ENCODE measurements at regions not wholly inside any gene's neighbourhood (a gene's known extent, or its start where the extent isn't known, plus 50 kb on each side); places are given as distances from the start of the nearest gene placed in this dataset.

DNA sequence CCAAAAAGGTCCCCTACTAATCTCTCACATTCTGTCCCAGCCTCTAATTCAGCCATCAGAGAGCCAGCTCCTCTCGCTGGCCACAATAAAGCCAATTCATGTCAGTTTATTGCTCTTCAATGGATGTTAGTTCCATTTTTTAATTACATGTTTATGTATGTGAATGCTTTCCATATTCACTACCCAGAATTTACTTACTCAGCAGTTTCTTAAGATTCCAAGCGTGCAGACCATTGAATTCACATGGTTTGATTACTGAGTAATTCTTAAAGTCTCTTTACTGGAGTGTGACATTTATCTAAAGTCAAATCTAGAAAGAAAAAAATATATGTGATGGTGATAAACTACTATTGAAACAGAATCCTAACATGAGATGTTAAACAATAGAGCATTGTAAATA lies 102.2 kb downstream of the LLPH start:
- H3K4me2 ChIP-seq (ENCODE audit: insufficient read depth, low read length): no peak overlapping the region
- H3K9me3 ChIP-seq (ENCODE audit: low read depth, low read length): no peaks in the 10 kb centered on the region
- no peaks in the 10 kb centered on the region for H3K27me3 ChIP-seq (ENCODE audit: insufficient read depth, low read length)
- no peak overlapping the region for H3K27ac ChIP-seq (ENCODE audit: low read depth, low read length)
- H3K4me1 ChIP-seq (ENCODE audit: insufficient read depth, low read length): no peaks in the 10 kb centered on the region
- no peaks in the 10 kb centered on the region for H3K79me2 ChIP-seq (ENCODE audit: insufficient read depth, low read length)
- TF ChIP-seq, protein P1, sequence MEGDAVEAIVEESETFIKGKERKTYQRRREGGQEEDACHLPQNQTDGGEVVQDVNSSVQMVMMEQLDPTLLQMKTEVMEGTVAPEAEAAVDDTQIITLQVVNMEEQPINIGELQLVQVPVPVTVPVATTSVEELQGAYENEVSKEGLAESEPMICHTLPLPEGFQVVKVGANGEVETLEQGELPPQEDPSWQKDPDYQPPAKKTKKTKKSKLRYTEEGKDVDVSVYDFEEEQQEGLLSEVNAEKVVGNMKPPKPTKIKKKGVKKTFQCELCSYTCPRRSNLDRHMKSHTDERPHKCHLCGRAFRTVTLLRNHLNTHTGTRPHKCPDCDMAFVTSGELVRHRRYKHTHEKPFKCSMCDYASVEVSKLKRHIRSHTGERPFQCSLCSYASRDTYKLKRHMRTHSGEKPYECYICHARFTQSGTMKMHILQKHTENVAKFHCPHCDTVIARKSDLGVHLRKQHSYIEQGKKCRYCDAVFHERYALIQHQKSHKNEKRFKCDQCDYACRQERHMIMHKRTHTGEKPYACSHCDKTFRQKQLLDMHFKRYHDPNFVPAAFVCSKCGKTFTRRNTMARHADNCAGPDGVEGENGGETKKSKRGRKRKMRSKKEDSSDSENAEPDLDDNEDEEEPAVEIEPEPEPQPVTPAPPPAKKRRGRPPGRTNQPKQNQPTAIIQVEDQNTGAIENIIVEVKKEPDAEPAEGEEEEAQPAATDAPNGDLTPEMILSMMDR (IDR thresholded peaks at IDR 0.05; ENCODE audit: extremely low read depth, low read depth, low read length): no peak
- no peaks in the 10 kb centered on the region for H4K20me1 ChIP-seq (ENCODE audit: insufficient read depth, low read length)
- no peak overlapping the region for H2AFZ ChIP-seq (ENCODE audit: low read length)
- no peak overlapping the region for H3K4me3 ChIP-seq (ENCODE audit: insufficient read depth, low read length)
- H3K36me3 ChIP-seq (ENCODE audit: insufficient read depth, low read length): no peaks in the 10 kb centered on the region
- no peak for DNase-seq (ENCODE audit: insufficient read length, low spot score, missing footprints)

DNA sequence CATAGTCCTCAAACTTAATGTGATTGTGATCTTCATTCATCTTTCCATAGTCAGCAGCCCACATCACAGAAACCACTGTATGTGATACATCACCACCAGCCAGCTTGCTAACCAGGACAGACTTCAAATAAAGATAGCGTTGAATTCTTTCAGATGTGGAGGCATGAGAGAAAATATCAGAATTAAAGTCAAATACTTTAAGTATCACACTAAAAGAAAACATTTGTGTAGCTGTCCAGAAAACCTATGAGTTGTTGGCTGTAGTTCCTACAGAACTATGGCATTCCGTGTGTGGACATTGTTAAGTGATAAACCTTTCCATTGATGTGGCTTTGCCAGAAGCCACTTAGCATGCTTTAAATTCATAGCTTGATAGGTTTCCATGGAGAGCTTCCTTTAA lies 105.1 kb downstream of the LLPH start:
- DNase-seq (ENCODE audit: insufficient read length, low spot score, missing footprints): no peak
- no peaks in the 10 kb centered on the region for H3K9me3 ChIP-seq (ENCODE audit: low read depth, low read length)
- no peak overlapping the region for H3K4me2 ChIP-seq (ENCODE audit: insufficient read depth, low read length)
- H3K4me3 ChIP-seq (ENCODE audit: insufficient read depth, low read length): no peak overlapping the region
- H3K36me3 ChIP-seq (ENCODE audit: insufficient read depth, low read length): no peaks in the 10 kb centered on the region
- H2AFZ ChIP-seq (ENCODE audit: low read length): no peak overlapping the region
- H3K27me3 ChIP-seq (ENCODE audit: insufficient read depth, low read length): no peaks in the 10 kb centered on the region
- no peaks in the 10 kb centered on the region for H4K20me1 ChIP-seq (ENCODE audit: insufficient read depth, low read length)
- no peak overlapping the region for H3K27ac ChIP-seq (ENCODE audit: low read depth, low read length)
- TF ChIP-seq, protein P1 (IDR thresholded peaks at IDR 0.05; ENCODE audit: extremely low read depth, low read depth, low read length): no peak
- H3K4me1 ChIP-seq (ENCODE audit: insufficient read depth, low read length): no peaks in the 10 kb centered on the region
- H3K79me2 ChIP-seq (ENCODE audit: insufficient read depth, low read length): no peaks in the 10 kb centered on the region

DNA sequence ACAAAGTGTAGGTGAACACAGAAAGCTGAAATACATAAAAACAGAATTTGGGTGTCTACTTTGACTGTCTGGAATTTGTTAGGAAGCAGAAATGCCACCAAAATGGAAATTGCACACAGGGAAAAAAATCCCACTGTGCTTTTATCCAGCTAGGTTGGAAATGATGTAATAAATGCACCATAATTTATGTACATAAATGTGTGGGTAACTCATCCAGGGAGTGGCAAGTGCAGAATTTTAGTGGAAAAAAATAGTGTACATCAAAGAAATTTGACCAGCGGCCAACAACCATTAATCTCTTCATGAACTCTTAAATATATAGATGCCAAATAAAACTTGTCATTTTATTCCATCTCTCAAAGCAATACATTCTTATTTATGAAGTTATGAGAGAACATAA lies 105.6 kb downstream of the LLPH start:
- TF ChIP-seq, protein P1 (IDR thresholded peaks at IDR 0.05; ENCODE audit: extremely low read depth, low read depth, low read length): no peak
- Histone ChIP-seq H3K27ac (ENCODE audit: low read depth, low read length) (no peak overlapping the region), H3K4me2 (ENCODE audit: insufficient read depth, low read length) (no peak overlapping the region), H3K79me2 (ENCODE audit: insufficient read depth, low read length) (no peaks in the 10 kb centered on the region), H3K4me3 (ENCODE audit: insufficient read depth, low read length) (no peak overlapping the region), H4K20me1 (ENCODE audit: insufficient read depth, low read length) (no peaks in the 10 kb centered on the region), H2AFZ (ENCODE audit: low read length) (no peak overlapping the region), H3K9me3 (ENCODE audit: low read depth, low read length) (no peaks in the 10 kb centered on the region), H3K27me3 (ENCODE audit: insufficient read depth, low read length) (no peaks in the 10 kb centered on the region), H3K4me1 (ENCODE audit: insufficient read depth, low read length) (no peaks in the 10 kb centered on the region), H3K36me3 (ENCODE audit: insufficient read depth, low read length) (no peaks in the 10 kb centered on the region)
- DNase-seq (ENCODE audit: insufficient read length, low spot score, missing footprints): no peak

DNA sequence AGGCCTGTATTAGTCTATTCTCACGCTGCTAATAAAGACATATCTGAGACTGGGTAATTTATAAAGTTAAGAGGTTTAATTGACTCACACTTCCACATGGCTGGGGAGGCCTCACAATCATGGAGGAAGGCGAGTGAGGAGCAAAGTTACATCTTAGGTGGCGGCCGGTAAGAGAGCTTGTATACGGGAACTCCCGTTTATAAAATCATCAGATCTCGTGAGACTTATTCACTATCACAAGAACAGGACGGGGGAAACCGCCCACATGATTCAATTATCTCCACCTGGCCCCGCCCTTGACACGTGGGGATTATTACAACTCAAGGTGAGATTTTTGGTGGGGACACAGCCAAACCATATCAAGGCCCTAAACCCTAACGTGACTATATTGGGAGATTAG lies 110.1 kb downstream of the LLPH start:
- no peaks in the 10 kb centered on the region for H3K9me3 ChIP-seq (ENCODE audit: low read depth, low read length)
- H3K36me3 ChIP-seq (ENCODE audit: insufficient read depth, low read length): no peaks in the 10 kb centered on the region
- no peaks in the 10 kb centered on the region for H3K79me2 ChIP-seq (ENCODE audit: insufficient read depth, low read length)
- H3K4me3 ChIP-seq (ENCODE audit: insufficient read depth, low read length): no peak overlapping the region
- no peak for DNase-seq (ENCODE audit: insufficient read length, low spot score, missing footprints)
- H4K20me1 ChIP-seq (ENCODE audit: insufficient read depth, low read length): no peaks in the 10 kb centered on the region
- H3K4me1 ChIP-seq (ENCODE audit: insufficient read depth, low read length): no peaks in the 10 kb centered on the region
- TF ChIP-seq, protein P1 (IDR thresholded peaks at IDR 0.05; ENCODE audit: extremely low read depth, low read depth, low read length): no peak
- no peak overlapping the region for H3K4me2 ChIP-seq (ENCODE audit: insufficient read depth, low read length)
- no peaks in the 10 kb centered on the region for H3K27me3 ChIP-seq (ENCODE audit: insufficient read depth, low read length)
- H2AFZ ChIP-seq (ENCODE audit: low read length): no peak overlapping the region
- no peak overlapping the region for H3K27ac ChIP-seq (ENCODE audit: low read depth, low read length)
